Erythroblast (primary cell): ENCODE measurements at regions not wholly inside any gene's neighbourhood (a gene's known extent, or its start where the extent isn't known, plus 50 kb on each side); places are given as distances from the start of the nearest gene placed in this dataset.

Experiments
- DNase-seq, 2 experiments: peaks; one replicate each; lab custom pipeline; 2025; lab: John Stamatoyannopoulos, UW
- GATA1 ChIP-seq: IDR thresholded peaks from 2 replicates; pipeline ENCODE4 v1.6.1; 2011; ENCODE audit warnings: low read depth, mild to moderate bottlenecking, control low read depth, low read length, moderate library complexity
- POLR2A ChIP-seq: IDR thresholded peaks from 2 replicates; pipeline ENCODE4 v1.6.1; 2011; ENCODE audit warnings: mild to moderate bottlenecking, low read length

DNA sequence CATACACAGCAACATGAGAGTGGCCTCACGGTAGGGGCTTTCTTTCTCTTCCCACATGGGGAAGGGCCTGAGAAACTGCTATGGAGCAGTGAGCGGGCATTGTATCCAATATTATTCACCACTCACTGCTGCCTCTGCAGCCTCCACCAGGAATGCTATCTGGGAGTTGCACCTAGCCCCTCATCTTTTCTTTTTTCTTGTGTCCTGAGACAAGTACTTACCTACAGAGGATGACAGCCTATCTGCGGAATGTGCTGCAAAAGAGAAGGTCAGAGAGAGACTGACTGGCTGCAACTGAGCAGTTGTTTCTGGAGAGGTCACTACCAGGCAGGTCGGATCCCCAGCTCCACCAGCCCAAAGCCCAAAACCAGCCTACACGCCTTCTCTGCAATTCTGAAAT, 52.1 kb upstream of the HTATIP2 start:
- no peak for DNase-seq
- no peak for TF ChIP-seq POLR2A
- TF ChIP-seq GATA1: no peak

DNA sequence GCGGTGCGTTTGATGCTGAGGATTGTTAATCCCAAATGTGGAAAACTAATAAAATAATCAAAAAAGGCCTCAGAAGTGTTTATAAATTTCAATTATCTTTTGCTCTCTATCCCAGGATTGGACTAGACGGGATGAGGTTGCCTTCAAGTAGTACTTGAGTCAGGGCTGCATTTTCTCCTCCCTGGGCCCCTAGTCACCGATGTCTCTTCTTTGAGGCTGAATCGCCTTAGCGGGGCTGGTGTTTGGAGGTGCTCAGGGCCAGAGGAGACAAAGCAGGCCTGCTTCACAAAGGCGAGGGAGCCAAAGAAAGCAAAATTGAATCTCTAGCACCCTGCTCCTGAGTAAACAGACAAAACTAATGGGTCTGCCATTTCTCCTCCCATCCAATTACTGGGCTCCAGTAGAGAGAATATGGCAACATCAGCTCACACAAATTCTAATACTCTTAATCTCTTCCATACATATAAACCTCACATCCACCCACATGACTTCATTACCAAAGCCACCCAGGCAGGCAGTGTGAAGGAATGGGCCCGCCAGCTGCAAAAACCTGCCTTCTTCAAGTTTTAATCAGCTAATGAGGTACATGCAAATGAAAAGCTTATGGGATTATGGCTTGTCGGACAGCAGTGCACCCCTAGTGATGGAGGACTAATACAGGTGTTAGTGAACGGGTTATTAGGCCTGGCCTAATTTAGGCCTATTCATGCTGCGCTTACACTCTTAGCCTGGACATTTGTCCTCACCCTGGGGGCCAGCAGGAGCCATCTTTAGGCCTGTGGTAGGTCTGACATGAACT, 52.7 kb upstream of the HTATIP2 start:
- TF ChIP-seq GATA1 (no peak), POLR2A (no peak)

DNA sequence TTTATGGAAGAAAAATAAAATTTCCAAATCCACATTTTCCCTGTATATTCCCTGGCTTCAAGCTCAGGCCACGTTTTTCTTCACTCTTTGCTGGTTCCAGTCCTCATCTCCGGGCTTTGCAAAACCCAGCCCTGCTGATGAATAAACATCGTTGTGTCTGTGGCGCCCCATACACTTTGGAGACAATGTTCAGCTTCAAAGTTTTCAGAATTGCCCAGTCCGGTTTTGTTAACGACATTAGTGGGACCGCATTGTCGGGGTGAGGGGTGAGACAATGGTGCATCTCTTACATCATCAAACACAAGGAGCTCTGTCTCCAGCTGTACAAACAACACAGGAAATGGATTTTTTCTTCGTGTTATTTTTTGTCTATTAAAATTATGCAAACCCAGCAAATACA, 53.4 kb upstream of the HTATIP2 start:
- TF ChIP-seq POLR2A (no peak), GATA1 (no peak)
- no peak for DNase-seq

More for the DNA sequence above, 52.7 kb upstream of the HTATIP2 start:
- DNase-seq: no peak

DNA sequence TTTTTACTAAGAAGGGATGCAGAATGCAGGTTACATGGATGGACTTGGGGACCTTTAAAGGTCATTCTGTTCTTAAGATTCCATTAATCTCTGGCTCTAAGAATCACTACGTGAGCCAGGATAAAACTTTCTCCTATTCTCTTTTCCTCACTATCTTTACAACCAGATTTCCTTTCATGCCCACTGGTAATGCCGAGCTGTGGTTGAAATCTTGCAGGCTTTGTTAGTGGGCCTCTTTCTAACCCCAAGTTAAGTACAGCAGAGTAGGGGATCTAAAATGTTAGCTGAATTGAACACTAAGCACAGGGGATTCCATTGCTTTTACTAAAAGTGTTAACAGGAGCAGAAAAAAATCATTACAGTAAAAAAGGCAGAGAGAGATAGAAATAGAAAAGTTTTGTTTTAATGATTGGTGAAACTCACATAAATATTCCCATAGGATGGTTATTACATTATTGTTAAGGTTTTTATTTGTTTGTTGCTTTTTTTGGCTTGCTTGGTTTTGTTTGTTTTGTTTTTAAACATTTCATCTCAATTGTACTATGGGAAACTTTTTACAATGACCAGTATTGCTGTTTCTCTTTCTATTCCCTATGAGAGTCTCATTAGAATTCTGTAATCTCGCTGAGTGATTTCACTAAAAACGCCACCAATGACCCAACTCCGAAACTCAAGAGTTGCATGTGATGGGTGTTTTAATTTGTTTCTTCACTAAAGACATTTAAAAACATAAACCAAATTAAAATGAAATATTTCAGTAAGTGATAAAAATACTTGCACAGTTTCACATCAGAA, 54.1 kb upstream of the HTATIP2 start:
- DNase-seq: no peak
- TF ChIP-seq GATA1 (no peak), POLR2A (no peak)

DNA sequence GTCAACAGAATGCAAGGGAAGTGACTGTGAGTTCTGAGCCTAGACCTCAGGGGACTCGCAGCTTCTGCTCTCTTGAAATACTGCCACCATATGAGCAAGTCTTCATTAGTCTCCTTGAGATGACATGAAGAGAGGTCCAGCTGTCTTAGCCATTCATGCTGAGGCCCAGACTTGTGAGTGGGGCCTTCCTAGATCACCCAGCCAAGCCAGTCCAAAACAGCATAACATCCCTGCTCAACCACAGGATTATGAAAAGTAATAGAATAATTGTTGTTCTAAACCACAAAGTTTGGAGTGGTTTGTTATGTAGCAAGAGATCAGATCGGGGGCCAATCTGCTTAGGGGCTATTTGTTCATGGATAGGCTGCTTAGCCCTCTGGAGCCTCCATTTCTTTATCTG, 54.9 kb upstream of the HTATIP2 start:
- no peak for DNase-seq
- TF ChIP-seq POLR2A: no peak
- no peak for TF ChIP-seq GATA1

DNA sequence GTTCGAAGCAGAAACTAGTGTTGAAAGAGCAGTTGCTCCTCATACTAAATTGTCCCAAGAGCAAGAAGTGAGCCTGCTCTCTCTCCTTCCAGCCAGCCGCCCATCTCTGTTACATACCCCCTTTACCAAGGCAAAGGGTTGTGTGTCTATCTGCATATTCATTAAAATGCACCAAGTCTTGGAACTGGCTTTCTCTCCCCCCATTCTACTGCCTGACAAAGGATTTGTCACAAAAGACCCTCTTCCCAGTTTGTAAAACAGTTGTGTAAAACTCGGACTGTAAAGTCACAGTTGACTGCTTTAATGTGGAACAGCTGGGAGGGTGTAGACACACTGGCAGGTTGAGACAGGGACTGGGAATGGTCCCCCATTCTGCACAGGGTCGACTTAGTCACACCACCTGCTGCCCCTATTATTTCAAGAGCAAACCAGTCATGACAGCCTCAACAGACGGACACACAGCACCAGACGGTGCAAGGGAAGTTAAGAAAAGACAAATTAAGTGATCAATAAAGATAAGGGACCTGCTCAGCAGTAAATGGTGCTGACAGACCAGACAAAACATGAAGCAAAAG, 60.0 kb upstream of the HTATIP2 start:
- DNase-seq: no peak
- no peak for TF ChIP-seq POLR2A
- TF ChIP-seq GATA1: no peak

DNA sequence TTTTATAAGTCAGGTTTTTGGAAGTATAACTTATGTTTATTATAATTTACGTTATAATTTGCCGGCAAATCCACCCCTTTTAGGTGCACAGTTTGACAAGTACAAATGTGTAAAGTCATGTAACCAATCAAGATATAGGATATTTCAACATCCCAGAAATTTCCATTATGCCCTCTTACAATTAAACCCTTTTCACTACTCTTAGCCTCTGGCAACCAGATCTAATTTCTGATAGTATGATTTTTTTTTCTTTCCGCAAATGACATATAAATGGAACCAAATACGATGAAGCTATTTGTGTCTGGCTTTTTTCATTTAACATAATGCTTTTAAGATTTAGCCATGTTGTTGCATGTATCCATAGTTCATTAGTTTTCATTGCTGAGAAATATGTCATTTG, 69.5 kb upstream of the HTATIP2 start:
- no peak for TF ChIP-seq GATA1
- TF ChIP-seq POLR2A: no peak
- DNase-seq: no peak

DNA sequence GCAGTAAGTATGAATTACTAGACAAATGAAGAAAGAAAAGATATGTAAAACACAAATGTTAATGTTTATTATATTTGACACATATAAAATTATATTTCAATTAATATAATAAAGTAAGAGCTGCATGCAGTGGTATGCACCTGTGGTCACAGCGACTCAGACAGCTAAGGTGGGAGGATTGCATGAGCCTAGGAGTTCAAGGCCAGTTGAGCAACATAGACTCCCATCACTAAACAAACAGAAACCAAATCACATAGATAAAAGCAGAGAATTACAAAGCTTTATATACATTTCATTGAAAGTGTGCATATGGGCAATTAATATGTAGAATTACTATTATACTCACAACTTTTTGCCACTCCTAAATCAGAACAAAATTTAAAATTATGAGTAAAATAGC, 70.0 kb upstream of the HTATIP2 start:
- TF ChIP-seq GATA1: no peak
- TF ChIP-seq POLR2A: no peak
- DNase-seq: no peak

DNA sequence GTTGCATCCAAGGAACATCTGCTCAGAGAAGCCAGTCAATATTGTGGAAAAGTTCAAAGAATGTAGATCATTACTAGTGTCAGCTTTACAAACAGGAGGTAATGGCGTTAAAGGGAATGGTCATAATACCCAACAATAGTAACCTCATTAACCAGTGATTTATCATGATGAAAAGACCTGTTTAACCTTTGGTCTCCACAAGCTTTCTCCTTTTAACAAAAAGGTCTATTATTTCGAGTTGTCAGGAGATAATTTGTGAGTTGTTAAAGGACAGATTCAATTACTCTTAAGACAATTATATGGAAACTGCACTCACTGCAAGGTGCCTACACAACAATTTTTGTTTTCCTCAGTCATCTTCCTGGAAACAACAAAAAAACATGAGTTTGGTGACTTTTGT, 73.8 kb upstream of the HTATIP2 start:
- DNase-seq: no peak
- TF ChIP-seq GATA1 (no peak), POLR2A (no peak)

DNA sequence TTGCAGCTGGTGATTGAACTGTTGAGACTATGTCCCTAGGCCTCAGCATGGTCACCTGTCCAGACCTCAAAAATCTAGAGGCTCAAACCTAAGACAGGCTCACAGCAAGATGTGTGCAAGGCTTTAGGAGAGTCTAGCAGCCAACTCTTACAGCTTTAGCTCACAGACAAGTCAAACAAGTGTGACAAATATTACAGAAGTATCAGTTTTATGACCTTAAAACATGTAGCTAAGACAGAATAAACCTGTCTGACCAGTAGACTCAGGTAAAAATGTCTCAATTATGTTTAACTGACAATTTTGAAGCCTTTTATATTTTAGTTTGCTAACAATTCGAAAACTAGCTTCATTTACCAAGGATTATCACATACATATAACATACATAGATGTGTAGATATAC, 80.0 kb upstream of the HTATIP2 start:
- no peak for DNase-seq
- TF ChIP-seq GATA1: no peak
- no peak for TF ChIP-seq POLR2A

DNA sequence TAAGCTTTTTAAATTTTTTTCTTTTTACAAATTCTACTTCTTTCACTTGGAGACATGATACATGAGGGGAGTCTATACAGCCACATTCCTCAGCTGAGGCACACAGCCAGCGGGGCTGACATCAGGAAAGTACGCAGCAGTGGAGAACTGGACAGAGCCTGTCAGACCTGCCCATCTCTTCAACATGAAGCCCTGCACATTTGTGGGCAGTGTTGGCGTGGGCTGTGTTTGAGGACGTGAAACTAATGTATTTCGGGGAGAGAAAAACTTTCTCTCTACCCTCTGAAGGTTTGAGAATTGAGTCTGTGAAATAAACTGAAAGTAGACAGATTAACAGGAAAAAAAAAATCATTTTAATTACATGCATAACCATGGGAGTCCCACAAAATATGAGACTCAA, 84.8 kb upstream of the HTATIP2 start:
- TF ChIP-seq POLR2A (no peak), GATA1 (no peak)
- no peak for DNase-seq

DNA sequence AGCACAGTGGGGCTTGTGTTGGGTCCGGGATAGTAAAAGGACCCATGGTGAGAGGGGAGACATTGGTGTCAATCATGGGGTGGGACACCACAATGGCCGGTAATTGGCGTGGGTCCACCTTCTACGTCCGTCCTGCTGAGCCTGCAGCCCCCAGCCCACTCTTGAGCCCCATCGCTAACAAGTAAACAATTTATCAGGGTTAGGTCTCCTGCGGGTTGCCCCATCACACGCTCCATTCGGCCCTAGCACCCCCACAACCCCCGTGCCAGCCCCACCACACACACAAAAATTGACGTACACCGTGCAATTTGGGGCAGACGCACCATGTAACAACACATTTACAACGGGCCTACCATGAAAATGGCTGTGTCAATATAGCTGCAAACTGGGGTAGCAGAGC, 86.5 kb upstream of the HTATIP2 start:
- DNase-seq: no peak

DNA sequence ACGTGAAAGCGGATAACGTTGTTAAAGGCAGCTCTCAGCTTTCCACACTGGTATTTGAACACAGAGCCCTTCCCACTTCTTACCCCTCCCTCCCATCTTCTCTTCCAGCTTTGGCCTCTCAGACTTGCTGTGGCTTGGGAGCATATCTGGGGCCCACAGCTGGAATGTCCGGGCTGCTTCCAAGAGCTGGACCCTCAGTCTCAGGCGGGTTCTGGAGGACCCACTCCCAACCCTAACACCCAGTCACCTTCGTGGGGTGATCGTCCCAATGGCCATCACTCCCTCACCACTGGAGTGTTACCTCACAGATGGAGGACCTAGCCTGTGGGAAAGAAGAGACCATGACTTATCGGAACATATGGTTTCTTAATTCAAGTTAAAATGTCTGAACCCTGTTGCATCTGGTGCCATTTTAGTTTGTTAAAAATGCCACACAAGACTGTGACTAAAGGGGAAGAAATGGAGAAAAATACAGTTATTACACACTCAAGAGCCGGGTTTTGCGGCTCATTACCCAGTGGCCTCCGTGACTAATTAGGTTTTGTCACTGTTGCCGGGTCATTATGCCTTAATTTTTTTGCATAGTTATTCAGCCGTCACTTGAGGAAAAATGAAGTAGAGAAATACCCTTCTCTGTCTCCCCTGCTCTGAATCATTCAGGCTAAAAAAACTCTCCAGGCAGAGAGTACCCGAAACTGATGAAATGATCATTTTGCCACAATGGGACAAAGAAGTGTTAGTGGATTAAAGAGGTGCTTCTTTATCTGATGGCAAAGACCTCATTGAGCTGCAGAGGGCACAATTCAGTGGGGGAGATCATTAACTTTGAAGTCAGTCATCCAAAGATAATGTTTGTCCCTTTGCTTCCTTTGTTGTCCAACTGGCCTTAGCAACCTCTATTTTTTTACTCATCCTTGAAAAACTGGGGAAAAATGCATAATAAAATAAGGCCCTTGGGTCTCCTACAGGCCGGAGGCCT, 87.2 kb upstream of the HTATIP2 start:
- DNase-seq: no peak
- TF ChIP-seq POLR2A: no peak

More for the DNA sequence above, 86.5 kb upstream of the HTATIP2 start:
- no peak for TF ChIP-seq GATA1

DNA sequence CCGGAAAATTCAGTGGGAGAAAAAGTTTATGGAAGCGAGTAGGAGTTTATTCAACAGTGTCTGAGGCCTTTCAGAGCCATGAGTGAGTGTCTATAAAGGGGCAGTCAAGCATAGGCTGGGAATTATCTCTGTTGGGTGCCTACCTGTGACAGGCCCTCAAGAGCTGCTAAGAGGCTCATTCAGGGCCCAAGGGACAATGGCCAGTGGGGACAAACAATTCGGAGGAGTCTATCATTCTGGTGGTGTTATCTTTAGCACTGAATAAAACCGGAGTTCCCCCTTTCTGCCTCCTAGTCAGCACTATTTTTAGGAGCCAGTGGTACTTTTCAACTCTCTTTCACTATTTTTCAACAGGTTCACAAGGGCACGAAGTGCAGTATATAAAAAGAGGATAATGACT, 89.5 kb upstream of the HTATIP2 start:
- no peak for TF ChIP-seq POLR2A
- DNase-seq: no peak
